Skin of body (tissue), 1 donor: ENCODE measurements at regions not wholly inside any gene's neighbourhood (a gene's known extent, or its start where the extent isn't known, plus 50 kb on each side); places are given as distances from the start of the nearest gene placed in this dataset.

Experiments used
- DNase-seq: peaks from one replicate; lab custom pipeline; 2025; lab: John Stamatoyannopoulos, UW

GRCh38 chr10:105679781-105680180, 1038.7 kb downstream of the SORCS3 start:
- DNase-seq, result no peak

- DNase-seq, result no peak
Observed at GRCh38 chr10:105675333-105675732, 1034.2 kb downstream of the SORCS3 start.

DNA sequence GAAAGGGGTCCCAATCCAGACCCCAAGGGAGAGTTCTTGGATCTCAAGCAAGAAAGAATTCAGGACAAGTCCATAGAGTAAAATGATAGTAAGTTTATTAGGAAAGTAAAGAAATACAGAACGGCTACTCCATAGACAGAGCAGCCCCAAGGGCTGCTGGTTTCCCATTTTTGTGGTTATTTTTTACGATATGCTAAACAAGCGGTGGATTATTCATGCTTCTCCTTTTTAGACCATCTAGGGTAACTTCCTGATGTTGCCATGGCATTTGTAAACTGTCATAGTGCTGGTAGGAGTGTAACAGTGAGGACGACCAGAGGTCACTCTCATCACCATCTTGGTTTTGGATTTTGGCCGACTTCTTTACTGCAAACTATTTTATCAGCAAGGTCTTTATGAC, 1033.4 kb downstream of the SORCS3 start:
- DNase-seq, result no peak

DNA sequence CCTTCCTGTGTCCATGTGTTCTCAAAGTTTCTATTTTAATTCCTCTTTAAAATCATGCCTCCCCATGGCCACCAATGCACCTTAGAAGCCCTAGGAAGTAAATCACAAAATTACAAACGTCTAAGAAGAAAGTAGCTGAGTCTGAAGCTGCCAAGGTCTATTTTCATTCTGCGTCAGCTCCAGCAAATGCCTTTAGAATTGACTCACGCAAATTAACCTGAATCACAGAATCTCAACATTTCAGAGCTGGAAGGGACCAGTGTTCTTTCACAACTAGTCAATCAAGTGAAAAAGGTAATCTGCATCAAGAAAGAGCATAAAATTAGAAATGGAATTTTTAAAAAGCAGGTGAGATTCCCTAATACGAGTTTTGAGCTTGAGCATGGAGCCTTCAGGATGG, 1017.6 kb downstream of the SORCS3 start:
- no peak for DNase-seq

DNA sequence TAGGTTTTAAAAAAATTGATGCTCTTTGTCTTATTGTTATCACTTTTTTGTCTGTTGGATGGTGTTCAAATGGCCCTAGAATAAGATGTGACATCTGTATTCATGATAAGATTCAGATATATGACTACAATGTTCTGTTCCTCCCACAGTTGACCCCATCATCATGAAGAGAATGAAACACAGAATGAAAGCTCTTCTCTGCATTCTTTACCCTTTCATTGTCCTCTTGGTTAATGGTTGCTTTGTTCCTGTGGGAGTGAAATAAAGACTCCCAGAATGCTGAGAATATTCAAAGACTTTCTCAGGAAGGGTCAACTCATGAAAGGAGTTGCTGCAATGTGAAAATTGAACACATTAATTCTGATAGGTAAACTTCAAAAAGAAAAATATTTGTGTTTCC, 1015.8 kb downstream of the SORCS3 start:
- no peak for DNase-seq

DNA sequence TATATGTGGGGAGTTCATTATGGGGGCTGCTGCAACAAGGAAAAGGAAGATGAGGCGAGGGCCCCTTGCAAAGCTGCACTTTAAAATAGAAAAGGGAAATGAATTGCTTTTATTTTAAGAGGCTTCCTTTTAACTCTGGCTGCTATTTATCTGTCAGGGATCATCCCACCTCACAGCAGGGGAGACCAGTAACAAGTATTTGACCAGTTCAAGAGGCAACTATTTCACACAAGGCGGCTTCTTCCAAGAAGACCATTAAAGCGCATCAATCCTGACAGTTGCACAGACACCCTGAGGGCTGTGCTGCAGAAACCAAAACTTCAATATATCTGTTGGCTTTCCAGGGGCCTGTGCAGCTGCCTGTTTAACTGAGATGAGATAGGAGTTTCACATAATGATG, 1009.2 kb downstream of the SORCS3 start:
- no peak for DNase-seq

DNA sequence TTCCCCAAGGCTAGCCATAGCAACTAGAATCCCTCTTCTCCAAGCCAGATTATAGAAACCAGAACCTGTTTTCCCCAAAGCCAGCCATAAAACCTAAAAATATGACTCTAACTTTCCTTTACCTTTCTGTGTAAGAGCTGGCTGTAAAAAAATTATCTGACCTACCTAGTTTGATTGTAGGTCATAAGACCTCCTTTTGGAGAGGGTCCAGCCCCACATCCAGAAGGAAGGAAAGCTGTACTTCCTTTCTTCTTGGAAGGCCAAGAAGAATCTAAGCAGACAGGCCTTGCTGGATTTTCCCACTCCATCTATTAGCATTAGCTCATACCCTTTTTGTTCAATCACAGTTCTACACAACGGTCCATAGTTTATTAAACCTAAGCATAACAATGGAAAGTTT, 1006.3 kb downstream of the SORCS3 start:
- no peak for DNase-seq

DNA sequence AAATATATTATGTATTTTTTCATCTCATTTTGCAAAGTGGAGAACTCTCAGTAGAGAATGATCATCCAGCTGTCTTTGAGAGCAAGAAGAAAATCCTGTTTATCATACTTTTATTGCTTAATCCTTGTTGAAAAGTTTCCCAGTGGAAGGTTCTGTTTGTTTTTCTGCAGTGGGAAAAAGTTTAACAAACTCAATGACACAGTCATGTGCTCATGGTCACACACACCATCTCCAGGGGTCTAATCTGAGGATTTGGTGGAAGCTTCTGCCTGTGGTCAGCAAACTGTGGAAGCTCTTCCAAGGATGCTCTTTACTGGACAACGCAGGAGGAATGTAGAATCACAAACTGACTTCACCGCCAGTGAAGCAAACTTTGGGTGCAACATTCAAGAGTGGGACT, 1003.9 kb downstream of the SORCS3 start:
- DNase-seq, result no peak

GRCh38 chr10:105644559-105644958, 1003.5 kb downstream of the SORCS3 start:
- DNase-seq, result no peak

GRCh38 chr10:105644091-105644490, 1003.0 kb downstream of the SORCS3 start:
- no peak for DNase-seq

- no peak for DNase-seq
Observed at GRCh38 chr10:105643660-105644059, 1002.6 kb downstream of the SORCS3 start.

DNA sequence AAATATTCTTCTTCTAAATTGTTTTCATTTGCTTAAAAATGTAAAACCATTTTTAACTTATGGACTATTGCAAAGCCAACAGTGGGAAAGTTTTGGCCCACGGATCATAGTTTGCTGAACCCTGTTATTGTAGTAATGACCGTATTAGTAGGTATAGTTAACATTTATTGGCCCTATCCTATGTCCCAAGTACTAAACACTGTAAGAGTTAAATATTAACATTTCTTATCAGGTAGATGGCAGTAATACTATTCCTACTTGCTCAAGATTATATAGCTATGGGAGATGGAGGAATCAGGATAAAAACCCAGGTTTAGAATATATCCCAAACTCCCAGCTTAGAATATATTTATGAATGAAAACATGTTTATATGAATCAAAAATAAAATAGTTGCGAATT, 993.2 kb downstream of the SORCS3 start:
- DNase-seq, result no peak

DNA sequence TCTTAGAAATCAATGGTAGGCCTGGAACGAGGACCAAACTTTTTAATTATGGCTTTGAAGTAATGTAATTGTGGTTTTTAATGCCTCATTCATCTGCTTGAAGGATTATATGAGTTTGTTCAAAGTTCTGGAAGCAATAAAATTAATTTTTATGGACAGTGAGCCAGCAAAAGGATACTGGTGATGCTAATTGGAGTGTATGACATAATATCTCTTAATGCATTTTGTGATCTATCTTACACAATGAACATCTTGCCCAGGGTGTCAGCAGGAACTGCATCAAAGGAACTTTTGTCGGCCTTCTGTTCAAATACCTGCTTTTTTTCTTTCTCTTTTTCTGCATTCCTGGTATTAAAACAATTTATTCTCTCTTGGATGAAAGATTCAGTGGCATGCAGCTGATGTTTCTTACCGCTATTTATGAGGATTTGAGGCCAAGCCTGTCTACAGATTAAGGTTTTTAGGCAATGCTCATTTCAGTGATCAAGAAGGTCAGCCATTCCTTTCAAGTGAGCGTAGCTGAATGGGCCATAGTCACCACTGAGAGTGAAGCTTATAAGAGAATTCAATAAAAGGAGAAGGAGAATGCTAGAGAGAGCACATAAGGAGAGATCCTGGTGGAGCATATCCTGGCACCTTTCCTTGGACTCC, 974.8 kb downstream of the SORCS3 start:
- DNase-seq, result no peak

DNA sequence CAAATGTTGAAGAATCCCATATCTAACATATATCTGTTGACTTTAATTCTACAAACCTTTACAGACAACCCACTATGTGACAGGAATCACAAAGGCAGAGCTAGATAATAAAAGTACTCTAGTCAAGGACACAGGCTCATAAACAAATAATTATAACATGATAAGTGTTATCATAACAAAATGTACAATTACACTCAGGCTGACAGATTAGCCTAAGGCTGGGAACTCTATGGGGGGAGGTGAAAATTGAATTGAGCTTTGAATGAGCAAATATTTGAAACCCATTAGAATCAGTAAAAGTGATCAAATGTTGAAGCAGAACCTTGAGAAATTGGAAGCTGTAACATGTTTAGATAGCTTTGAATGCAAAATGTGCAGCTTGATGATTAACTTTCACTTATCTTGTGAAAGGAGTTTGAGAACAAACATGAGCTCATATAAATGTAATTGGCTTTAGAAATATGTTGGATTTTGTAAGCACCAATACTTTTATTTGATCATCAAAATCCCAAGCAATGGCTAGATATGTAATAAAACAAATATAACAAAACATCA, 970.2 kb downstream of the SORCS3 start:
- no peak for DNase-seq

- no peak for DNase-seq
Observed at GRCh38 chr10:105609451-105609850, 968.4 kb downstream of the SORCS3 start.

DNA sequence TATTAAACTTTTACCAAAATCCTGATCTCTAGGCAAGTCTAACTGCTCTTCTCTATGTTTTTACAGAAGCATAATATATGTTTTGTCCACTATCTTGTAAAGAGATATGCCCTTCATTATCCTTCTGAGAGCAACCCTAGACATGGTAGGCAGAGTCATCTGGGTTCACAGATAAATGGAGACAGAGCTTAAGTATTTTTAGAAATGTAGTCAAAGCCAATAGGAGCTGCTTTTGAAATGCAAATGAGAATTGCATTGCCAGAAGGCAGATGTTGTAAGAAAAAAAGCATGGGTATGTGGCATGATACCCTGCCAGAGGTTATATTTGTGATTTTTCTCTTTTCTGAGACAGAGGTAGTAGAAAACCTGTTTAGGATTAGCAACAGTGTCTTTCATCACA, 964.8 kb downstream of the SORCS3 start:
- DNase-seq, result no peak

GRCh38 chr10:105605104-105605503, 964.0 kb downstream of the SORCS3 start:
- no peak for DNase-seq

DNA sequence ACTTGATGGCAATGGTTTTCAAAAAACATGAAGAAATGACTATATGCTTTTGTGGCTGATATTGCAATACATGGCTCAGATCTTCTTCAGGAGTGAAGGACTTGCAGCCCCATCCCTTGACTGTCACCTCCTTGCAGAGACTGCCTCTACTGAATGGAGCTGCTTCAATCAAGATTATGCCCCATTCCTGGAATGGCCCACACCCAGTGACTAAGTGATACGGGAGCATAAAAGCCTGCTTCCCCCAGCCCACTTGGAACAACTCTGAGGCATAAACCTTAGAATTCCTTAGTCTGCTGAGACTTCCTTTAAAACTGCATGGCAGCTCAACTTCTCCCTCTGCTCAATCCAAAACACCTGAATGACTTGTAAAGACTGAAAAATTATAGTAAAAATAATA, 957.1 kb downstream of the SORCS3 start:
- DNase-seq, result no peak

- DNase-seq, result no peak
Observed at GRCh38 chr10:105597312-105597711, 956.2 kb downstream of the SORCS3 start.

DNA sequence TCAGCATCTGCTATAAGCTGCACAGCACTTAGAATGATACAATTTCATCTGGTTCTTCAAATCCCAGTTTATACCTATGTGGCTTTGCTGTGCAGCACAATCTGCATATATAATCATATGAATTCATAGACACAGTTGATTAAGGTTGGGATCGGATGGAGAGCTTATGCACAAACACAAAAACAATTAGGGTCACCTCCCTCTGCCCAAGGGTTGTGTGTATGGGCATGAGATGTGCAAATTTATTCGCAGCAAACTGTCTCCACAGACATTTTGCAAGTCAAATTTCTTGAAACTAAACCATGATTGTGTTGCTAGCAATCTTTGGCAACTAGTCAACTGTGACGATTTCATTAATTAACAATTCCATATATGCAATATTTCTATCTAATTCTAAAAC, 955.7 kb downstream of the SORCS3 start:
- no peak for DNase-seq

DNA sequence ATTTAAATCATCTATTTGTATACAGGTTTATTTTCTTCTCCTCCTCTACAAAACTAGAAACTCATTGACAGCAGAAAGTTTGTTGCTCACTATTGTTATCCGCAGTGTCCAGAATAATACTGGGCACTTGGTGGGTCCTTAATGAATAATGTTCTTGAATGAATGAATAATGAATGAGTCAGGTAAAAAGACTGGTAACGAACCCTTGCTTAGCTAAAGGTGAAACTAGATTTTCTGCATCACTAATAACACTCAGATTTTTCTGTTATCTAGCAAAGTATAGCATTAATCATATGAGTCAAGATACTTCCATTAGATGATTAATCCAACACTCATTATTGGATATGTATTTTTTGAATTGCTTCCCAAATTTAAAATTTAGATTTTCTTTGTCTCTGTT, 953.2 kb downstream of the SORCS3 start:
- no peak for DNase-seq

GRCh38 chr10:105592468-105592867, 951.4 kb downstream of the SORCS3 start:
- DNase-seq, result no peak

GRCh38 chr10:105586451-105587098, 945.5 kb downstream of the SORCS3 start:
- DNase-seq, result no peak
